HCT116 (cell line): ENCODE measurements at regions not wholly inside any gene's neighbourhood (a gene's known extent, or its start where the extent isn't known, plus 50 kb on each side); places are given as distances from the start of the nearest gene placed in this dataset.

Experiments used
- ATAC-seq: fragments of 200-7000 bp; cut with Tn5 transposase; 2 replicates; pipeline ENCODE4 v1.9.1; 2020; ENCODE audit warnings: mild to moderate bottlenecking, moderate library complexity
- BruUV-seq: library from RNA; stranded (reverse); fragments of 400-500 nt; replicated peaks from 2 replicates; lab custom pipeline; 2021; lab: Mats Ljungman, UMichigan
- CTCF ChIA-PET: fragments of 300-600 bp; sonication (Branson Sonifier 250); formaldehyde crosslinking; loops from one replicate; lab custom pipeline; 2021; ENCODE audit warnings: antibody characterized with exemption; lab: Charles Lee
- POLR2A ChIA-PET: fragments of 300-600, 350-600 bp; sonication (Branson Sonifier 250); formaldehyde crosslinking; loops from one replicate; lab custom pipeline; 2021; ENCODE audit warnings: antibody characterized with exemption; lab: Charles Lee
- RAD21 ChIA-PET, 2 experiments: fragments of 300-600 bp; sonication (Branson Sonifier 250); formaldehyde crosslinking; loops; one replicate each; lab custom pipeline; 2023; ENCODE audit warnings: low total read pairs in 2 of 2; ENCODE audit not compliant: uncharacterized antibody in 2 of 2, unreplicated experiment in 2 of 2, low non-redundant PET in 1 of 2; lab: Charles Lee
- DNase-seq: peaks from one replicate; pipeline ENCODE4 v3.0.0-alpha.2; 2010; ENCODE audit warnings: low read depth, low spot score
- H2AFZ ChIP-seq: fragments of 200-600 bp; shearing (Covaris generic), sonication (generic); 2 replicates; pipeline ENCODE4 v1.6.1; 2017; ENCODE audit warnings: low read depth, mixed run types, mixed read lengths, antibody characterized with exemption, low read length; ENCODE audit not compliant: poor library complexity, severe bottlenecking
- H3K27ac ChIP-seq: 2 replicates; pipeline ENCODE4 v1.5.1; 2012; ENCODE audit warnings: low read depth, low read length
- H3K27me3 ChIP-seq: fragments of 200-600 bp; sonication (generic); 2 replicates; pipeline ENCODE4 v1.6.1; 2016; ENCODE audit warnings: mixed run types, low read length, mixed read lengths; ENCODE audit not compliant: insufficient read depth
- H3K36me3 ChIP-seq, 2 experiments: fragments of 200-500 bp in 1 of 2; fragments of 200-600 bp in 1 of 2; sonication (Bioruptor generic) in 1 of 2; sonication (generic) in 1 of 2; 2 replicates each; pipeline versions ENCODE4 v1.5.1 to v1.6.1; 2014 to 2016; ENCODE audit warnings: low read length in 2 of 2, inconsistent platforms in 1 of 2, mixed read lengths in 1 of 2, mixed run types in 1 of 2; ENCODE audit not compliant: insufficient read depth in 2 of 2, control insufficient read depth in 1 of 2
- H3K4me1 ChIP-seq, 2 experiments: fragments of 200-600 bp in 1 of 2; sonication (generic) in 1 of 2; 2 replicates each; pipeline versions ENCODE4 v1.5.1 to v1.6.1; 2012 to 2017; ENCODE audit warnings: low read length in 2 of 2, inconsistent platforms in 1 of 2, mild to moderate bottlenecking in 1 of 2, mixed read lengths in 1 of 2, mixed run types in 1 of 2, moderate library complexity in 1 of 2; ENCODE audit not compliant: insufficient read depth in 2 of 2, control insufficient read depth in 1 of 2
- H3K4me2 ChIP-seq: fragments of 200-600 bp; sonication (generic); 2 replicates; pipeline ENCODE4 v1.6.1; 2017; ENCODE audit warnings: mixed run types, low read length, mixed read lengths
- H3K4me3 ChIP-seq, 2 experiments: fragments of 200-600 bp in 1 of 2; sonication (generic) in 1 of 2; replicated peaks in 1 of 2; 2 replicates each; pipeline ENCODE4 v1.5.1; 2011 to 2016; ENCODE audit warnings: low read length in 2 of 2, control low read depth in 1 of 2, low read depth in 1 of 2, mild to moderate bottlenecking in 1 of 2, mixed read lengths in 1 of 2, mixed run types in 1 of 2
- H3K79me2 ChIP-seq: fragments of 200-600 bp; sonication (generic); 2 replicates; pipeline ENCODE4 v1.6.1; 2017; ENCODE audit warnings: mild to moderate bottlenecking, mixed run types, low read length, moderate library complexity, mixed read lengths; ENCODE audit not compliant: insufficient read depth
- H3K9ac ChIP-seq: fragments of 200-600 bp; sonication (generic); 2 replicates; pipeline ENCODE4 v1.6.1; 2016; ENCODE audit warnings: low read length, mixed read lengths
- H3K9me2 ChIP-seq: fragments of 200-600 bp; sonication (generic), shearing (Covaris generic); 2 replicates; pipeline ENCODE4 v1.6.1; 2017; ENCODE audit warnings: mixed run types, mild to moderate bottlenecking, moderate library complexity; ENCODE audit not compliant: insufficient read depth
- H3K9me3 ChIP-seq, 2 experiments: fragments of 200-500 bp in 1 of 2; fragments of 200-600 bp in 1 of 2; sonication (Bioruptor generic) in 1 of 2; sonication (generic) in 1 of 2; 2 replicates each; pipeline ENCODE4 v1.6.1; 2014 to 2017; ENCODE audit warnings: low read length in 2 of 2, mixed read lengths in 2 of 2, inconsistent platforms in 1 of 2, low read depth in 1 of 2, mild to moderate bottlenecking in 1 of 2, mixed run types in 1 of 2, moderate library complexity in 1 of 2; ENCODE audit not compliant: control insufficient read depth in 1 of 2, insufficient read depth in 1 of 2
- H4K20me1 ChIP-seq: fragments of 200-600 bp; sonication (generic), shearing (Covaris generic); 2 replicates; pipeline ENCODE4 v1.6.1; 2017; ENCODE audit warnings: mixed run types, mild to moderate bottlenecking, moderate library complexity; ENCODE audit not compliant: insufficient read depth
- CEBPB ChIP-seq: IDR thresholded peaks from 2 replicates; pipeline ENCODE4 v1.6.1; 2012; ENCODE audit warnings: low read depth
- ELF1 ChIP-seq: IDR thresholded peaks from 2 replicates; pipeline ENCODE4 v1.6.1; 2012; ENCODE audit warnings: low read depth, borderline replicate concordance
- EZH2 ChIP-seq: fragments of 200-600 bp; sonication (generic); IDR thresholded peaks from 2 replicates; pipeline ENCODE4 v1.6.1; 2017; ENCODE audit warnings: antibody characterized with exemption, mixed run types
- JUND ChIP-seq: IDR thresholded peaks from 2 replicates; pipeline ENCODE4 v1.6.1; 2012
- POLR2A ChIP-seq: IDR thresholded peaks from 2 replicates; pipeline ENCODE4 v1.7.0; 2011; ENCODE audit warnings: borderline replicate concordance; ENCODE audit not compliant: insufficient read depth, insufficient read length; ENCODE audit errors: extremely low read depth
- POLR2AphosphoS5 ChIP-seq: IDR thresholded peaks from 2 replicates; pipeline ENCODE4 v1.6.1; 2011; ENCODE audit warnings: mild to moderate bottlenecking, low read depth, low read length, moderate library complexity
- RAD21 ChIP-seq: IDR thresholded peaks from 2 replicates; pipeline ENCODE4 v1.6.1; 2012; ENCODE audit warnings: low read depth, mild to moderate bottlenecking
- SIN3A ChIP-seq: IDR thresholded peaks from 2 replicates; pipeline ENCODE4 v1.6.1; 2012; ENCODE audit warnings: low read depth
- SP1 ChIP-seq: IDR thresholded peaks from 2 replicates; pipeline ENCODE4 v1.6.1; 2012; ENCODE audit warnings: low read depth
- SRF ChIP-seq: IDR thresholded peaks from 2 replicates; pipeline ENCODE4 v1.6.1; 2012; ENCODE audit warnings: low read depth
- TCF7L2 ChIP-seq: IDR thresholded peaks from 2 replicates; pipeline ENCODE4 v1.7.0; 2011; ENCODE audit warnings: borderline replicate concordance, inconsistent platforms; ENCODE audit not compliant: insufficient read depth, insufficient read length; ENCODE audit errors: extremely low read depth
- YY1 ChIP-seq: IDR thresholded peaks from 2 replicates; pipeline ENCODE4 v1.6.1; 2011; ENCODE audit warnings: low read length, low read depth, moderate library complexity, mild to moderate bottlenecking; ENCODE audit not compliant: insufficient replicate concordance; ENCODE audit errors: extremely low read depth
- intact Hi-C: fragments of 100-400 bp; cut with micrococcal nuclease; formaldehyde crosslinking; loops from 2 replicates; pipeline ENCODE4 v1.10.0; 2022
- TF ChIP-seq, protein P1 (sequence below): IDR thresholded peaks from 2 replicates; pipeline ENCODE4 v1.6.1; 2011; ENCODE audit warnings: mild to moderate bottlenecking, low read length, moderate library complexity; ENCODE audit not compliant: insufficient replicate concordance; ENCODE audit errors: extremely low read depth
- TF ChIP-seq, protein P2 (sequence below): IDR thresholded peaks from 2 replicates; pipeline ENCODE4 v1.6.1; 2012
- TF ChIP-seq, protein P3 (sequence below): IDR thresholded peaks from 2 replicates; pipeline ENCODE4 v1.6.1; 2012
- TF ChIP-seq, protein P4 (sequence below), 3 experiments: fragments of 200-600 bp in 1 of 3; sonication (generic) in 1 of 3; IDR thresholded peaks in 2 of 3; conservative IDR thresholded peaks in 1 of 3; 2 replicates each; pipeline ENCODE4 v1.5.1; 2012 to 2017; ENCODE audit warnings: low read depth in 2 of 3, low read length in 2 of 3, antibody characterized with exemption in 1 of 3, borderline replicate concordance in 1 of 3, control low read depth in 1 of 3, mild to moderate bottlenecking in 1 of 3, mixed read lengths in 1 of 3, mixed run types in 1 of 3, moderate library complexity in 1 of 3; ENCODE audit not compliant: insufficient read depth in 1 of 3

DNA sequence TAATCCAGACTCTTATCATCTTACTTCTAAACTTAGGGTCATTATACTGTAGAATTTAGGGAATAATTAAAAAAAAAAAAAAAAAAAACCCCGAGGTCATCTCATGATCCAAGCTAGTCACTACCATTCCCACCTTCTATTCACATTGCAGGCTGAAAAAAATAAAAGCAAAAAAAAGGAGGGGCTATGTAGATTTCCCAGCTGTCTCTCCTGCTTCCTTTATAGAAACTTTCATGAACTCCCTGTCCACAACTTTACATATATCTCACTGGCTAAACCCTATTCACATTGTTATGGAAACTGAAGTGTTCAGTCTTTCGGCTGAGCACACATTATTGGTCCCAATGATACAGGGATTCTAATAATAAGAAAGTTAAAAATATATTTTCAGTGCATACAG is 156.2 kb upstream of the TP63 start:
- ATAC-seq (no peak), DNase-seq (no peak)
- Histone ChIP-seq H3K36me3 (no peaks in the 10 kb centered on the region), H3K79me2 (no peaks in the 10 kb centered on the region), H3K9ac (no peak overlapping the region), H3K4me1 (no peaks in the 10 kb centered on the region), H3K27ac (no peak overlapping the region), H3K27me3 (no peaks in the 10 kb centered on the region), H2AFZ (no peak overlapping the region), H3K9me3 (no peaks in the 10 kb centered on the region), H3K9me2 (no peaks in the 10 kb centered on the region), H3K4me2 (no peak overlapping the region), H3K4me3 (no peak overlapping the region), H4K20me1 (no peaks in the 10 kb centered on the region)
- ChIA-PET RAD21 (no interaction called here), CTCF (no interaction called here), POLR2A (no interaction called here)
- intact Hi-C loops = no loop called here
- BruUV-seq = no TSS peak
- TF ChIP-seq CEBPB = no peak
- TF ChIP-seq POLR2AphosphoS5 = no peak

DNA sequence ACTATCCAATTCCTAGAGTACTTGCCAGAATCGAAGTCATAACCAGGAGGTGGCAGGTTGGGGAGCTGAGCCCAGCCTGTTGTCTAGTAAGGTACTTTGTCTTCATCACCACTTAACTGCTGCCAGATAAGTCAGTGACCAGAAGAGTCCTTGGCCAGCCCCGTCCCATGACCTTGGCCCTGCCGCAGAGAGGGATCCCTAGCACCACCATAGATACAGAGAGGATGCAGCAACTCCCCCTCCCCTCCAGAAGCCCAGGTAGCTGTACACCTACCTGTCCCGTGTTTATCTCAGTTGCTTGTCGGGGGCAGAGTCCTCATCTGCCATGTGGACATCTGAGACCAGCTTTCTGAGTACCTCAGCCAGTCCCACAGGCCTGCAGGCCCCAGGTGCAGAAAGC is 153.6 kb upstream of the TP63 start:
- CTCF ChIA-PET = no interaction called here
- Histone ChIP-seq H3K27me3 (no peaks in the 10 kb centered on the region), H3K27ac (no peak overlapping the region), H3K9me3 (no peaks in the 10 kb centered on the region), H3K79me2 (no peaks in the 10 kb centered on the region), H3K4me1 (no peaks in the 10 kb centered on the region), H2AFZ (no peak overlapping the region), H3K9me2 (no peaks in the 10 kb centered on the region), H4K20me1 (no peaks in the 10 kb centered on the region), H3K4me2 (no peak overlapping the region), H3K9ac (no peak overlapping the region), H3K36me3 (no peaks in the 10 kb centered on the region), H3K4me3 (no peak overlapping the region)
- no peak for DNase-seq
- intact Hi-C loops = no loop called here
- BruUV-seq = no TSS peak
- RAD21 ChIA-PET = no interaction called here
- POLR2A ChIA-PET = no interaction called here
- no peak for ATAC-seq
- TF ChIP-seq, protein P1, sequence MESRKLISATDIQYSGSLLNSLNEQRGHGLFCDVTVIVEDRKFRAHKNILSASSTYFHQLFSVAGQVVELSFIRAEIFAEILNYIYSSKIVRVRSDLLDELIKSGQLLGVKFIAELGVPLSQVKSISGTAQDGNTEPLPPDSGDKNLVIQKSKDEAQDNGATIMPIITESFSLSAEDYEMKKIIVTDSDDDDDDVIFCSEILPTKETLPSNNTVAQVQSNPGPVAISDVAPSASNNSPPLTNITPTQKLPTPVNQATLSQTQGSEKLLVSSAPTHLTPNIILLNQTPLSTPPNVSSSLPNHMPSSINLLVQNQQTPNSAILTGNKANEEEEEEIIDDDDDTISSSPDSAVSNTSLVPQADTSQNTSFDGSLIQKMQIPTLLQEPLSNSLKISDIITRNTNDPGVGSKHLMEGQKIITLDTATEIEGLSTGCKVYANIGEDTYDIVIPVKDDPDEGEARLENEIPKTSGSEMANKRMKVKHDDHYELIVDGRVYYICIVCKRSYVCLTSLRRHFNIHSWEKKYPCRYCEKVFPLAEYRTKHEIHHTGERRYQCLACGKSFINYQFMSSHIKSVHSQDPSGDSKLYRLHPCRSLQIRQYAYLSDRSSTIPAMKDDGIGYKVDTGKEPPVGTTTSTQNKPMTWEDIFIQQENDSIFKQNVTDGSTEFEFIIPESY = no peak
- TF ChIP-seq RAD21 = no peak
- TF ChIP-seq TCF7L2 = no peak
- TF ChIP-seq, protein P2, sequence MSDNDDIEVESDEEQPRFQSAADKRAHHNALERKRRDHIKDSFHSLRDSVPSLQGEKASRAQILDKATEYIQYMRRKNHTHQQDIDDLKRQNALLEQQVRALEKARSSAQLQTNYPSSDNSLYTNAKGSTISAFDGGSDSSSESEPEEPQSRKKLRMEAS = no peak
- no peak for TF ChIP-seq SRF
- TF ChIP-seq CEBPB = no peak
- TF ChIP-seq JUND = no peak
- TF ChIP-seq ELF1 = no peak
- TF ChIP-seq SIN3A = no peak
- TF ChIP-seq SP1 = no peak
- TF ChIP-seq, protein P3, sequence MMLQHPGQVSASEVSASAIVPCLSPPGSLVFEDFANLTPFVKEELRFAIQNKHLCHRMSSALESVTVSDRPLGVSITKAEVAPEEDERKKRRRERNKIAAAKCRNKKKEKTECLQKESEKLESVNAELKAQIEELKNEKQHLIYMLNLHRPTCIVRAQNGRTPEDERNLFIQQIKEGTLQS = no peak
- TF ChIP-seq EZH2 = no peak
- TF ChIP-seq POLR2A = no peak
- TF ChIP-seq YY1 = no peak
- TF ChIP-seq, protein P4, sequence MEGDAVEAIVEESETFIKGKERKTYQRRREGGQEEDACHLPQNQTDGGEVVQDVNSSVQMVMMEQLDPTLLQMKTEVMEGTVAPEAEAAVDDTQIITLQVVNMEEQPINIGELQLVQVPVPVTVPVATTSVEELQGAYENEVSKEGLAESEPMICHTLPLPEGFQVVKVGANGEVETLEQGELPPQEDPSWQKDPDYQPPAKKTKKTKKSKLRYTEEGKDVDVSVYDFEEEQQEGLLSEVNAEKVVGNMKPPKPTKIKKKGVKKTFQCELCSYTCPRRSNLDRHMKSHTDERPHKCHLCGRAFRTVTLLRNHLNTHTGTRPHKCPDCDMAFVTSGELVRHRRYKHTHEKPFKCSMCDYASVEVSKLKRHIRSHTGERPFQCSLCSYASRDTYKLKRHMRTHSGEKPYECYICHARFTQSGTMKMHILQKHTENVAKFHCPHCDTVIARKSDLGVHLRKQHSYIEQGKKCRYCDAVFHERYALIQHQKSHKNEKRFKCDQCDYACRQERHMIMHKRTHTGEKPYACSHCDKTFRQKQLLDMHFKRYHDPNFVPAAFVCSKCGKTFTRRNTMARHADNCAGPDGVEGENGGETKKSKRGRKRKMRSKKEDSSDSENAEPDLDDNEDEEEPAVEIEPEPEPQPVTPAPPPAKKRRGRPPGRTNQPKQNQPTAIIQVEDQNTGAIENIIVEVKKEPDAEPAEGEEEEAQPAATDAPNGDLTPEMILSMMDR (IDR thresholded peaks at IDR 0.05 in 2 of 3, conservative IDR thresholded peaks at IDR 0.05 in 1 of 3; ENCODE audit: borderline replicate concordance in 1 of 3, insufficient read depth in 1 of 3, low read depth in 2 of 3, low read length in 2 of 3) = no peak
